ENCODE measurements at regions not wholly inside any gene's neighbourhood (a gene's known extent, or its start where the extent isn't known, plus 50 kb on each side); places are given as distances from the start of the nearest gene placed in this dataset.

- no peak for DNase-seq
Observed at GRCh38 chr17:27974531-27975145, 67.8 kb upstream of the NLK start.

GRCh38 chr17:27975146-27976011 lies 67.1 kb upstream of the NLK start:
- DNase-seq = no peak

- peak in 1 of 3 donors; percentile 4 for DNase-seq
Observed at GRCh38 chr17:27976331-27976730, 66.1 kb upstream of the NLK start.

- no peak for DNase-seq
Observed at GRCh38 chr17:27977751-27978688, 64.5 kb upstream of the NLK start.

- DNase-seq = no peak
Observed at GRCh38 chr17:27978689-27979175, 63.7 kb upstream of the NLK start.

- DNase-seq = no peak
Observed at GRCh38 chr17:27980043-27980442, 62.4 kb upstream of the NLK start.

- DNase-seq = no peak
Observed at GRCh38 chr17:27981978-27982377, 60.5 kb upstream of the NLK start.

- no peak for DNase-seq
Observed at GRCh38 chr17:27982688-27983087, 59.8 kb upstream of the NLK start.

GRCh38 chr17:27983853-27984252 lies 58.6 kb upstream of the NLK start:
- no peak for DNase-seq

GRCh38 chr17:27984404-27984803 lies 58.1 kb upstream of the NLK start:
- no peak for DNase-seq

GRCh38 chr17:27984816-27985215 lies 57.7 kb upstream of the NLK start:
- DNase-seq = no peak

- DNase-seq = no peak
Observed at GRCh38 chr17:27985306-27985705, 57.2 kb upstream of the NLK start.

- DNase-seq = no peak
Observed at GRCh38 chr17:27985736-27986399, 56.6 kb upstream of the NLK start.

GRCh38 chr17:27986805-27987684 lies 55.4 kb upstream of the NLK start:
- DNase-seq = no peak

- DNase-seq = no peak
Observed at GRCh38 chr17:27989046-27989445, 53.4 kb upstream of the NLK start.

- DNase-seq = no peak
Observed at GRCh38 chr17:27990100-27990499, 52.4 kb upstream of the NLK start.

GRCh38 chr17:27990979-27991378 lies 51.5 kb upstream of the NLK start:
- no peak for DNase-seq

GRCh38 chr17:27991462-27991993 lies 50.9 kb upstream of the NLK start:
- no peak for DNase-seq
